ENCODE measurements at regions not wholly inside any gene's neighbourhood (a gene's known extent, or its start where the extent isn't known, plus 50 kb on each side); places are given as distances from the start of the nearest gene placed in this dataset.

DNA sequence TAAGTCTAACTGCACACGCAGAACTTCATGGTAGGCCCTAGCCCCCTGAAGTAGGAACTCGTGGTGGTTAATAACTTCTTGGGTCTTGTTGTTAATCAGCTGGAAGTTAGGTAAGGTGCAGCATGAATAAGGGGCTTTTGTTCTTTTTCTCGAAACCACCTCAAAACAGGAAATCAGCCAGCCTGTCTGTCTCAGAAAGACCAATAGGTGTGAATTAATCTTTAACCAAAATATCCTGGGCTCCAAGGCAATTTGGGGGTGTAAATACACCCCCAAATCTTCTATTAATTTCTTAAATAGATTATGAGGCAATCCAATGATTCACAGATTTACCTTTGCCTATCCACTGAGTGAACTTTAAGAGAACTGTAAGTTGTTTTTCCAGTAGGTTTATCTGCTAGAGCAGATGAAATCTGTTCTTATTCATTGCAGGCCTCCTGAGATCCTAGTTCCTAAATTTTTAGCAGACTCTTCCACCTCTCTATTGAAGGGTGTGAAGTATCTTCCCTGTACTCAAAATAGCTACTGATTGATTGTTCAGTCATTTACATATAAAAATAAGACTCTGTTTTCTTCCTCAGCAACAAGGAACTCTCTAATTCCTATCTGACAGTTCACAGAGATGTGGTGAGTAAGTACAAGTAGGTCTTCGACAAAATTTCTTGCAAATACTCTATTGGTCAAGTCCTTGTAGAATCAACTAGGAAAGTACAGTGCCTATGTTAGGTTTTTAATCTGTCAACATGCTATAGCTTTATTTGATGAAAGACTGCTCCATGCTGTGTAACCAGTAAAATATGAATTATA is 427.1 kb upstream of the NOX3 start:
- ATAC-seq (no peak), DNase-seq (ENCODE audit: low spot score) (no peak)
- H3K4me3 ChIP-seq, result no peak overlapping the region
- Mint-ChIP-seq H3K36me3 (ENCODE audit: low read depth) (peaks cover 2% of the 10 kb centered on the region; the same call in 1 of the 3 replicates), H3K9me3 (peaks cover 3% of the 10 kb centered on the region; the same call in 1 of the 3 replicates), H3K4me1 (peaks cover 17% of the 10 kb centered on the region), H3K27me3 (ENCODE audit: insufficient read depth, low read depth, poor library complexity) (peaks cover 4% of the 10 kb centered on the region), H3K27ac (peak overlapping the region; percentile 54; the same call in 1 of the 2 replicates), H3K4me3 (no peak overlapping the region)
- TF ChIP-seq JUNB (IDR thresholded peaks at IDR 0.05; ENCODE audit: unreplicated experiment) (no peak), ZNF331 (CRISPR knock-in tag; IDR thresholded peaks at IDR 0.05; ENCODE audit: low read depth) (no peak), REST (IDR thresholded peaks at IDR 0.05; ENCODE audit: unreplicated experiment) (no peak), ZNF114 (CRISPR knock-in tag; IDR thresholded peaks at IDR 0.05) (no peak), STAT1 (IDR thresholded peaks at IDR 0.05; ENCODE audit: unreplicated experiment) (no peak), NANOG (IDR thresholded peaks at IDR 0.05; ENCODE audit: borderline replicate concordance) (no peak), ZNF462 (CRISPR knock-in tag; IDR thresholded peaks at IDR 0.05) (no peak), EZH2 (IDR thresholded peaks at IDR 0.05; ENCODE audit: low read depth, unreplicated experiment) (no peak), EZH2phosphoT487 (IDR thresholded peaks at IDR 0.05; ENCODE audit: unreplicated experiment) (no peak), ETS1 (IDR thresholded peaks at IDR 0.05) (no peak), POLR2AphosphoS5 (IDR thresholded peaks at IDR 0.05; ENCODE audit: low read depth) (no peak), CREB1 (CRISPR knock-in tag; IDR thresholded peaks at IDR 0.05; ENCODE audit: low read depth) (no peak)
- TF ChIP-seq, protein P1, sequence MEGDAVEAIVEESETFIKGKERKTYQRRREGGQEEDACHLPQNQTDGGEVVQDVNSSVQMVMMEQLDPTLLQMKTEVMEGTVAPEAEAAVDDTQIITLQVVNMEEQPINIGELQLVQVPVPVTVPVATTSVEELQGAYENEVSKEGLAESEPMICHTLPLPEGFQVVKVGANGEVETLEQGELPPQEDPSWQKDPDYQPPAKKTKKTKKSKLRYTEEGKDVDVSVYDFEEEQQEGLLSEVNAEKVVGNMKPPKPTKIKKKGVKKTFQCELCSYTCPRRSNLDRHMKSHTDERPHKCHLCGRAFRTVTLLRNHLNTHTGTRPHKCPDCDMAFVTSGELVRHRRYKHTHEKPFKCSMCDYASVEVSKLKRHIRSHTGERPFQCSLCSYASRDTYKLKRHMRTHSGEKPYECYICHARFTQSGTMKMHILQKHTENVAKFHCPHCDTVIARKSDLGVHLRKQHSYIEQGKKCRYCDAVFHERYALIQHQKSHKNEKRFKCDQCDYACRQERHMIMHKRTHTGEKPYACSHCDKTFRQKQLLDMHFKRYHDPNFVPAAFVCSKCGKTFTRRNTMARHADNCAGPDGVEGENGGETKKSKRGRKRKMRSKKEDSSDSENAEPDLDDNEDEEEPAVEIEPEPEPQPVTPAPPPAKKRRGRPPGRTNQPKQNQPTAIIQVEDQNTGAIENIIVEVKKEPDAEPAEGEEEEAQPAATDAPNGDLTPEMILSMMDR (conservative IDR thresholded peaks at IDR 0.05; ENCODE audit: low read depth in 2 of 2), result no peak
- no peaks in the 10 kb centered on the region for H3K27me3 ChIP-seq (ENCODE audit: insufficient read depth)
- H2AFZ ChIP-seq, result peak overlapping the region; percentile 70; the same call in 1 of the 2 replicates
- no peaks in the 10 kb centered on the region for H3K36me3 ChIP-seq (ENCODE audit: insufficient read depth)
- no peak overlapping the region for H3K4me2 ChIP-seq
- H3K27ac ChIP-seq (ENCODE audit: low read depth), result no peak overlapping the region
- no peaks in the 10 kb centered on the region for H3F3A ChIP-seq (replicated peaks; ENCODE audit: low read depth)
- H3K4me1 ChIP-seq (ENCODE audit: insufficient read depth), result peaks cover 26% of the 10 kb centered on the region
- no peaks in the 10 kb centered on the region for H4K20me1 ChIP-seq (replicated peaks; ENCODE audit: insufficient read depth)
- H3K79me2 ChIP-seq (replicated peaks; ENCODE audit: insufficient read depth), result no peaks in the 10 kb centered on the region
- 0 out of 2 replicates have a peak, but pooled peaks cover under 1% of the 10 kb centered on the region for H3K9me2 ChIP-seq (ENCODE audit: insufficient read depth)

Data from GM23338 (cell line).